Right forelimb (tissue), 1 donor: ENCODE measurements at regions not wholly inside any gene's neighbourhood (a gene's known extent, or its start where the extent isn't known, plus 50 kb on each side); places are given as distances from the start of the nearest gene placed in this dataset.
"Not testable (repeated sequence)": the region's sequence is repeated elsewhere in the genome, so short reads cannot be mapped to it uniquely, and the experiment has no call there.

Source experiments
- DNase-seq: peaks from one replicate; pipeline ENCODE4 v3.0.0-alpha.2; 2018

DNA sequence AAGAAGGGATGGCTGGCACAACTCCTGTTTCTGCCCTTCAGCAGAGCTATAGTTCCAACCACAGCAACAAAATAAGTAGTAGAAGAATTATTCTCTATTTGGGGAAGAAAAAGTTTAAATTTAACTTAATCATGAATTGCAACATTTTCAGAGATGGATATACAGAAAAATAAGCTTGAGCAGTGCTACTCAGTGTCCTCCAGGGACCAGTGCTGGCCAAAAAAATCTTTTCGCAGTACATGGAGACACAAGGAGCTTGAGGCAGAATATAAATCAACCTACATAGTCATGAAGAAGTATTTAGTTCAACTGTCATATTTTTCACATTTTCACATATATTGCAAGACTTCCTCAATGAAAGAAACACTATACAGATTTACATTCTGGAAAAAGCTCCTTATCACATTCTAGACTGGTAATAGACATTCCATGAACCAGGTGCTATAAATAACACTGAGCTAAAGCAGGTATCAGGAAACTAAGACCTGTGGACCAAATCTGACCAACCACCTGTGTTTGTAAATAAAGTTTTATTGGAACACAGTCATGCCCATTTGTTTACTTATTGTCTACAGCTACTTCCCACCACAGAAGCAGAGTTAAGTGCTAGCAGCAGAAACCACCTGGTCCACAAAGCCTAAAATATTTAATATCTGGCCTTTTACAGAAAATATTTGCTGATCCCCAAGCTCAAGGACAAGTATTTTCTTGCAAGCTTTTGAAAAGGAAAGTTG lies 101.9 kb downstream of the RGS21 start:
- no peak for DNase-seq

DNA sequence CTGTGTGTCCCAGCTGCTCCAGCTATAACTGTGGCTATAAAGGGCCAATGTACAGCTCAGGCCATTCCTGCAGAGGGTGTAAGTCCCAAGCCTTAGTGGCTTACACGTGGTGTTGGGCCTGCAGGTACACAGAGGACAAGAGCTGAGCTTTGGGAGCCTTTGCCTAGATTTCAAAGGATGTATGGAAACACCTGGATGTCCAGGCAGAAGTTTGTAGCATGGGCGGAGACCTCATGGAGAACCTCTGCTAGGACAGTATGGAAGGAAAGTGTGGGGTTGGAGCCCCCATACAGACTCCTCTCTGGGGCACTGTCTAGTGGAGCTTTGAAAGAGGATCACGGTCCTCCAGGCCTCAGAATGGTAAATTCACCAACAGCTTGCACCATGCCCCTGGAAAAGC lies 113.9 kb downstream of the RGS21 start:
- no peak for DNase-seq

DNA sequence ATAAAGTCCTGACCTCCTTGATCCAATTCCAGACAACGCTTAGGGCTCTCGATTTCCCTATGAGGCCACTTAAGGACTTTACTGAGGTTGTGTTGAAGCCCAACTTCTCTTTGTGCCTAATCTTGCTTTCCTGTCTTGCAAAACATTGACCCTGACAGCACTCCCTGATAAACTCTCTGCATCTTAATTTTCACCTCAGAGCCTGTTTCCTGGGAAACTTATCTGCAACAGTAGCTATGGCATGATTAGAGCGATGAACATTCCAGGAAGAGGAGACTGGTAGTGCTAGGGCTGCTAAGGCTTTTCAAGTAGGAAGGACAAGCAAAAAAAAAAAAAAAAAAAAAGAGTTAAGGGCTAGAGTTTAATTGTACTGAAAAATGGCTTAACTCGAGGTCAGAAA lies 118.9 kb downstream of the RGS21 start:
- DNase-seq, result no peak

DNA sequence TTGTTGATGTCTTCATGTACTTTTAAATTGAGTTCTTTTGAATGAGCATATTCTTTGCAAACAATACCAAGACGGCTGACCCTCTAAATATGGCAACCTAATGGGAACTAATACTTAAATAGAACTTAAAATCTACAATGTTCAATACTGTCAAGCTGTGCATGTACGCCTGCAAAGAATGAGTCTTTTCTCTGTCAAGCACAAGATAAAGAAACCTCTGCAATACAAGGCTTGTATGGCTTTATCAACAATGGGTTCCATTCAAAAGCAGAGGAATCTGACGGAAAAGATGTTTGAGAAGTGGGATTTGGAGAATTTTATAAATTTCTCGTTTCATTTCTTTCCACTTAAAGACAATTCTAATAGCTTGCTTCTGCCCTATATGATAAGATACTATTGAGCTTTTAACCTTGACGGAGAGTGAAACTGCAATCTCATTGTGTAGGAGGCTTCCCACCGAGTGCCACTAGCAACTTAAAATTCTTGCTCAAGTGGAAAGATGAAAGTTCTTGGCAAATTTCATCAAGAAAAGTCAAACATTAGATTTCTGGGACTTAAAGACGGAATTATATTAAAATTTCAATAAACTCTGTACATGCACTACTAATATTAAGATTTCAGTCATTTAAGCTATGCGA lies 119.8 kb downstream of the RGS21 start:
- DNase-seq, result no peak

DNA sequence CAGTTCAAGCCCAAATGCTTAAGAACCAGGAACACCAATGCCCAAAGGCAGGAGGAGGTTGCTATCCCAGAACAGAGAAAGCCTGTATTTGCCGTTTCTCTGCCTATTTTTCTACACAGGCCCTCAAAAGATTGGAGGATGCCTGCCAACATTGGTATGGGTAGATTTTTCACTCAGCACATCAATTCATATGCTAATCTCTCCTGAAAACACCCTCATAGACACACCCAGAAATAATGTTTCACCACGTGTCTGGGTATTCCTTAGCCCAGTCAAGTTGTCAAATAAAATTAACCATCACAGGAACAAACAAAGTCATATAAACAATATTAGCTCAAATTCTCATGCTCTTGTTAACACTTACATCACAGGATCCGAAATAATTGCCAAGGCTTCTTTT lies 121.9 kb downstream of the RGS21 start:
- DNase-seq, result no peak

DNA sequence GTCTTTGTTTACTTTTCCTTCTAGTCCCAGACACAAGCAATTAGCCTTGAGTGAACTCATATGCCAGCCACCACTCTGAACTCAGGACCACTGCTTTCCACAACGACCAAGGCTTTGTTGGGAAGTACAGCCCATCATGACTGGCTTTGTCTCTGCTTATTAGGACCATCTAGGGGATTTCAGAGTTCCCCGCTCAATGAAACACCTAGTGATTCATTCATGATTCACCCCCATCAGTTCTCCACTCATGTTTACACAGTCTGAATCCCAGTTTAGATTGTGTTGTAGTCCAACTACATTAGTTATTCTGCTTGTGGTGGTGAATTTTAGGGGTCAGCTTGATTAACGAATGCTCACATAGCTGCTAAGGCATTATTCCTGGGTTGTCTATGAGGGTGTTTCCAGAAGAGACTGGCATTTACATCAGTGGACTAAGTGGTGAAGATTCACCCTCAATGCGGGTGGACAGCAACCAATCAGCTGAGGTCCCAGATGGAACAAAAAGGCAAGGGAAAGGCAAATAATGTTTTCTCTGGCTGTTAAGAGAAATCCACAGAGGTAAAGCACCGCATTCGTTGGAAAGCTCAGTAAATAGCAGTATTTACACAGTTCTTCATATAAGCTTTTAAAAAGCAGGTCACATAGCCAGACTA lies 122.7 kb downstream of the RGS21 start:
- no peak for DNase-seq

DNA sequence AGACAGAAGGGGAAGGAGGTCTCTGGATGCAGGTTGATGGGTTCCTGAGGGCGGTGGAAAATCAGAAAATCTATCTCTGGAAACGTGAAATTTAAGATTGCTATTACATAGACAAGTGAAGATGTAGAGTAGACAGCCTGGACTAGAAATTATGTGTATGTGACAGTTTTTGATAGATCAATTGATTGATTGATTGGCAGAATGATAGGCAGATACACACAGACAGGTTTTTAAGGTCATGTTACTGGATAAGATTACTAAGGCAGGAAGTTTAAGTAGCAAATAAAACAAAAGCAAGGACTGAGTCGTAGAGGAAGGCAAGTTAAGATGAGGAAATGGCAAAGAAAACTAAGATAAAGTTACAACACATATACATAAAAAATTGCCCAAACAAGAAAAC lies 124.7 kb downstream of the RGS21 start:
- no peak for DNase-seq

DNA sequence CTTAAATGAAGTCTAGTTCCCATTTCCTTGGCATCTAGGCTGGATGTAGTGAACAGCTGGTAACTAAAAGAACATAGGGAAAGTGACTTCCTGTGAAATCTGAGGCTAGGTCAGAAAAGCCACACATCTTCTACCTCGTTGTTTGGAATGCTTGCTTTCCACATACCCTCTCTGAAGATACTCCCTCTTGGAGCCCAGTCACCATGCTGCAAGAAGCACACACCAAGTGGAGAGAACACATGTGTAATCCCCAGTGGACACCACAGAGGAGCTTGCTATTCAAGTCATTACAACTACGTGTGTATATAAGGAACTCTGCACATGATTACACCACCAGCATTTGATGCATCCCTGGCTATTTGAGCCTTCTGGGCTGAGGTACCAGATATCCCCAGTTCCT lies 125.9 kb downstream of the RGS21 start:
- no peak for DNase-seq

DNA sequence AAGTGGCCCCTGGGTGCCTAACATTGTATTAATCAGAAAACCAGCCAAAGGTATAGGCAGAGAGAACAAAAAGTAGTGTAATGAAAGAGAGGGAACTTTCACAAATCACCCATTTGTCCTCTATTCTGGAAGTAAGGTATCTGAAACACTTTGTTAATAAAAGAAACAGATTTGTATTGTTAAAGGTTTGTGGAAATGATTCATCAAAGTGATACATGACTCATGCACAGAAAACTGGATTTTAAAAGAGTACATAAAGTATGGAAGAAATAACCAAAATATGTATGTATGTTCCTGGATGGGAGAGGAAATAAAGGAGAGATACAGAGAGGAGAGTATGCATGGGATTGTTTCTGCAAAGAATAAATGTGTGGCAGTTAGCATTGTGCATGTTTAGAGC lies 126.8 kb downstream of the RGS21 start:
- no peak for DNase-seq

DNA sequence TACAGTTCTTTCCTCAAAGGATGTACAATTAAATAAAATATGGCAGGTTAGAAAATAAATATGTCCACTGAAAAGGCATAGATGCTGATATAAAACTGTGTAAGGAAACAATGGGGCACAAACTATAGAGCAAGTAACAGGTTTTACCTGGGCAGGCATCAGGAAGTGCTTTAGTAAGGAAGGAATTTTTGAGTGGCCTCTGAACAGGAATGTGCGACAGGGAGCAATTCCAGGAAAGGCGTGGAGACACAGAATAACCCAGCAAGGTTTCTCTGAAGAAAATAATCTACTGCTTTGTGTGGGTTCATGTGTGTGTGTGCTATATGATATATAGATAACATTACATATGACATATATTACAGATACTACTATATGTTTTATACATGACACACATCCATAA lies 128.4 kb downstream of the RGS21 start:
- DNase-seq, result no peak

DNA sequence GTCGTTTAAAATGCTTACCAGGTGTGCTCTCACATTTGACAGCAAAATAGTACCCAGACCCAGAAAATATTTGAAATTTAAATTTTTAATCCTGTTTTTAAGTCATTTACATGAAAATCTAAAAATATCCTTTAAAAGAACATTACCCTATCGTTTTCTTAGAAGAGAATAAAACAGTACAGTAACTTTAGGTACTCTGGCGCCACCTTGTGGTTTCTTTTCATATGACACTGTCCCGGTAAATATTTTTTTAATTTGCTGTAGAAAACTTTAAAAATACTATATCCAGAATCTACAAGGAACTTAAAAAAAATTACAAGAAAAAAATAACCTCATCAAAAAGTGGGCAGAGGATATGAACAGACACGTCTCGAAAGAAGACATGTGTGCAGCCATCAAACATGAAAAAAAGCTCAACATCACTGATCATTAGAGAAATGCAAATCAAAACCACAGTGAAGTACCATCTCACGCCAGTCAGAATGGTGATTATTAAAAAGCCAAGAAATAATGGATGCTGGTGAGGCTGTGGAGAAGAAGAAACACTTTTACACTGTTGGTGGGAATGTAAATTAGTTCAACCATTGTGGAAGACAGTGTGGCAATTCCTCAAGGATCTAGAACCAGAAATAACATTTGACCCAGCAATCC lies 129.2 kb downstream of the RGS21 start:
- DNase-seq, result peak; percentile 67

DNA sequence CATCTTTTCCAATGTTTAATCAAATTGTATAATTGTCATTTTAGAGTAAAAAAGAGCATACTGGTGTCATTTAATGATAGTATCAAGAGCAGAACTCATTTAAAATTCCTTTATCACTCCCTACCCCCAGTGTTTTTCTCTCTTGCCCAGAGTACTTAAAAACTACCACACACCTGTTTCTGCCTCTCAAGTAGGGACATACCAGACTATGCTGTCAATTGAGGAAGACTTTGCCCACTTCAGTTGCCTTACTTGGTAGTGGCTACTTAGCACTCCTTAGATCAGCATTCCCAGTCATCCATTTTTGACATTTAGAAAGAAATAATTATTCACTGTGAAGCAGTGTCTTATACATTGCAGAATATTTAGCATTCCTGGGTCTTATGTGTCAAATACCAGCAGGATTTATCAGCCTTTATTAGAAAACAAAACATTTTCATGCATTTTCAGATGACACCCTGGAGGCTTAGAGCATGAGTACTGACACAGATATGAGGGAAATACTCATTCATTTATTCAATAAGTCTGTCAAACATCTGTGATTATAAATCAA lies 127.5 kb upstream of the RGS1 start:
- DNase-seq, result no peak

DNA sequence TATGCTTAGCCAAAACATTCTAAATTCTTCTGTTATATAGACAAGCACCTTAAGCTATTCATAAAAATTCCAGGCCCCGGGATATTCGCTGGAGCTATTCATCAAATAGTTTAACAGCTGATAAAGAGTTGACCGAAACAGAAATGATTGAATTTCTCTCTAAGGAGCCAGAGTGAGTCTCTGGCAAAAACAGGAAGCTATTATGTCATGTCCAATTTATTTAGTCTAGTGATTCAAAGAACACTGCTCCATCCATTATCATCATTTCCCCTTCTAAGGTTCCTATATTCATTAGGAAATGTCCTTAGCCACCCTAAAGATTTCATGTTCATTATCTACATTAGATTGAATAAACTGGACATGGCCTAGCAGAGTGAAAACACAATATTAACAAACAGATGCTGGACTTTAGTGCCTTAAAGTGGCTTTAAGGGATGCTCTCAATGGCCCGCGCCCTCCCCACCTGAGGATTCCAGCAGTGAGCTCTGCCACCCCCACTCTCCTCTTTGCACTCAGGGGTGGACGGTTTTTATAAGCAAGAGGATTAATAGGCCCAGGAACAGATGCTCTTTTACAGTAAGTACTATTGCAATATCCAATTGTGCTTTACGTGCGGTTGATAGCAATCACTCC lies 122.1 kb upstream of the RGS1 start:
- no peak for DNase-seq

DNA sequence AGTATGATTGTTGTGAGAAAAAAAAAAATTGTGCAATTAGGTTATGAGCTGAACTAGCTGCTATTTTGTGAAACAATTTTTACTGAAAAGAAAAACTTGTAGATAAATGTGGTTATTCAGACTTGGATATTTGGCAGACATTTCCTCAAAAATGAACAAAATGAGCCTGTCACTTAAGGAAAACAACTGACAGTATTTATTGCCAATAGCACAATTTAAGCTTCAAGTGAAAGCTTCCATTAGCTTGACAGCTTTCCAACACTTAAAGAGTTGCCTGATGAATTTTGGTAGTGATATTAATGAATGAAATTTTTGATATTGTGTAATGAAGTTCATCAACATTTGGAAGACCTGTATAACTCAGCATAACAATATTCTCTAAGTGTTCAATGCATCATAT lies 116.1 kb upstream of the RGS1 start:
- no peak for DNase-seq

DNA sequence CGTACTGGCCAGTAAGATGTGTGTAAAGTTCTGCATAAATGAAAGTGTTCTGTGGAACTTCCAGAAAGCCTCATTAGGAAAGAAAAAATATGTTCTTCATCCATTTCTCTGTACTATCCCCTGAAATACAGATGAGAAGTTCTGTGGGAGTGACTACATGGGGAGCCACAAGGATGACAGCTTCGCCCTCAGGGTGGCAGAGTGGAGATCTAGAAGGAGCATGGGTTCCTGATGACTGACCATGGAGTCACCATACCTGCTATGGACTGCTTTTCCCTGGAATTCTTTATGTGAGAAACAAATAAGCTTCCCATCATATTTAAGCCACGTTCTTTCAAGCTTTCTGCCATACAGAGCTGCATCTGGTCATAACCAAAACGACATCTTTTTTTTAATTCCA lies 113.9 kb upstream of the RGS1 start:
- no peak for DNase-seq

DNA sequence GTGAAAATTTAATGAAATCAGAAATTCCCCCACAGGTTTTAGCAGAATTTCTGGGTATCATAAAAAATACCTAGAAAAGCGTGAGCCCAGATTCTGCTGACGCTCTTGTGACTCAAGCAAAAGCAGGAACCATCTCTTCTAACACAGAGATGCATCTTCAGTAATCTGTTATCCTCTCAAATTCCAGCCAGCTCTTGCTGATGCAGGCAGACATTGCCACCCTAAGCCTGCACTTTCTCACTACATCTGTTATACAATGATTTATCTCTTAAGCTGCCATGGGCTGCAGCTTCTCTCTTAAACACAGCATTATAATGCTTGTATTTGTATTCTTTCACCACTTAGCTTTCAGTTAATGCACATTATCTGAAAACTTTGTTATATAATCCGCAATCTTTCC lies 113.0 kb upstream of the RGS1 start:
- no peak for DNase-seq

DNA sequence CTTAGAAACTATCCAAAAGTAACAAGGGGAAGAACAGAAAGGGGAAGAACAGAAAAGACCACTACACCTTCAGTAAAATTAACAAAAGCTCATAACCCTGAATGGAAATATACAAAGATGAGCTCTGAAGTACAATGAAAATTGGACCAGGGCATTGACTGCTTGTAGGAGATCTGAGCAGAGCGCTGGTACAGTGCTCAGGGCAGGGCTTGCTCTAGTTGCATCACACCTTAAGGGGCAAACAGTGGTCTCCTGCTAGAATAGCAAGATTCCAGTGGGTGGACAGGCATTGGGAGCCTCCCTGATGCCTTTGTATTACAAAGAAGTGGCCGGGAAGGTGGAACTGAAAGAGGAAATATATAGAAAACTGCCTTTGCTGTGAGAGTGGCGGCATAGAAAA lies 111.9 kb upstream of the RGS1 start:
- DNase-seq, result no peak

DNA sequence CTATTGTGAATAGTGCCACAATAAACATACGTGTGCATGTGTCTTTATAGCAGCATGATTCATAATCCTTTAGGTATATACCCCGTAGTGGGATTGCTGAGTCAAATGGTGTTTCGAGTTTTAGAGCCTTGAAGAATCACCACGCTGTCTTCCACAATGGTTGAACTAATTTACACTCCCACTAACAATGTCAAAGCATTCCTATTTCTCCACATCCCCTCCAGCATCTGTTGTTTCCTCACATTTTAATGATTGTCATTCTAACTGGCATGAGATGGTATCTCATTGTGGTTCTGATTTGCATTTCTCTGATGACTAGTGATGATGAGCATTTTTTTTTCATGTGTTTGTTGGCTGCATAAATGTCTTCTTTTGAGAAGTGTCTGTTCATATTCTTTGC lies 110.4 kb upstream of the RGS1 start:
- DNase-seq, result not testable (repeated sequence)

DNA sequence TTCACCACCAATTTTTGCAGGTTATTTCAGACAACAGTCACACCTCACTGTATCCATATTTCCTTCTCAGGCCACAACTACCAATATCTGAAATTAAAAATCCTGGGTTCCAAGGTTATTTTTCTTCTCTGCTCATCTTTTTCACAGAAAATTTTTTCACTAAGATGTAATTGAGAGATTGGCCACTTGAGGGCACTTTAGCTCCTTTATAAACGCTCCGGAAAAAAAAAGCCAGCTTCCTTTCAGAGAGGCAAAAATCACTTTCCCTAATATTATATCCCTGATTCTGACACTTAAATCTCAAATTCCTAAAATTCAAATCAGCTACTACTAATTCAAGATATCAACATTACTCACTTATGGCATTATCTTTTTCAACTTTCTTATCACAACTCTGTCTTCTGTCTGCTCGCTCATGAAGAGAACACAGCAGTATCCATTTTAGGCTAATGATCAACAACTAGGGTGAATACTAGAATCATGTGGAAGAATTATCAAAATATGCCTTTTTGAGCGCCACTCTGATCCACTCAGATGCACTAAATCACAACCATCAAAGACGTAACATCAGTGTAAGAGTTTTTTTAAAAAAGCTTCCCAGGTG lies 101.4 kb upstream of the RGS1 start:
- no peak for DNase-seq

DNA sequence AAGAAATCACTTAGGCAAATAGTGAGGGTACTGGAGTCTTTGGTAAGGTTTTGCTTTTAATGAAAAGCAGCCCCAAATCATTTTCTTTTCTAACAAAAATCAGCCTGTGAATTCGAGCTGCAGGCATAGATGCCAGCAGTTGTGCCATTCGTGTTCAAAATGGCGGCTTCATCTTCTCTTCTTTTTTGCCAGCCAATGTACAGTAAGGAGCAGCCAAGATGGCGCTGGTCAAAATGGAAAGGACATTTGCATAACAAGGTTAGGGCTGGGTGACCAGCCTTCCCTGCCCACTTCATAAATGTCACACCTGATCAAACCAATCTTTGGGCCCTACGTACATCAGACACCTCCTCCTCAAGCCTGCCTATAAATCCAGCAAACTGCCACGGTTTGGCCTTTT lies 100.2 kb upstream of the RGS1 start:
- DNase-seq, result no peak

DNA sequence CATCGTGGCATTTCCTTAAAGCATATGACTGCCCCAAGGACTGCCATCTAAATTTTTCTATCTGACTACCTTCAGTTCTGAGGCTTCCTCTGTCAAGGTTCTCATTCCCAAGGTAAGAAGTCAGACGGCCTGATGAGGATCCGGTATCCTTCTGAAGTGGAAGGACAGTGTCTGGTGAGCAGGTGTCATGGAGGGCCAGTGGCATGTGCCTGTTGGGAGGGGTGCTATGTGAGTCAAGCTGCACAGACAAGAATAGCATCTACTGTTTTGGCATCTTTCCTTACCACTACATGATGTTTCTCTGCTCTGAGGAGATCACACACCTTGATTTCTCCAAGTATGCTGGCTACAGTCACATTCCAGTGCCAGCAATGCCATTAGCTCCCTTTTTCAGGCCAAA lies 99.6 kb upstream of the RGS1 start:
- no peak for DNase-seq

DNA sequence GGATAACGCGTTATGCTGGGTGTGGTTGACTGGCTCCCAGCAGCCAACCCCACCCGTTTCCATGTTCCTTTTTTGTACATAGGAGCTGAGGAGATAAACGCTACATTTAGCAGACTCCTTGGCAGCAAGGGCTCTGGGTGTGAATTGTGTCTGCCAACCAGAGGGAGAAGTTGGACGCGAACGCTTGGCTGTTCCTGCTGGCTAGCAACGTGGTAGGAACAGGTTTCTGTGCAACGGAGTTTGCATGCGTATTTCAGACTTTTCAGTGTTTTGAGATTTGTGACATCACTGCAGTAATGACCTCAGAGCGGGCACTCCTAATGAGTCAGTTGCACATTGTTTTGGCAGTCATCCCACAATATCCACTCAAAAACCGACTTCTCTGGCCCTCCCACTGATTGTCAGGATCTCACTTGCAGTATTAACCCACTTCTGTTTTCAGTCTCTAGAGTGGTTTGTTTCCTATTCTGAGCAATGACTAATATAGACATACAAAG lies 98.7 kb upstream of the RGS1 start:
- no peak for DNase-seq

DNA sequence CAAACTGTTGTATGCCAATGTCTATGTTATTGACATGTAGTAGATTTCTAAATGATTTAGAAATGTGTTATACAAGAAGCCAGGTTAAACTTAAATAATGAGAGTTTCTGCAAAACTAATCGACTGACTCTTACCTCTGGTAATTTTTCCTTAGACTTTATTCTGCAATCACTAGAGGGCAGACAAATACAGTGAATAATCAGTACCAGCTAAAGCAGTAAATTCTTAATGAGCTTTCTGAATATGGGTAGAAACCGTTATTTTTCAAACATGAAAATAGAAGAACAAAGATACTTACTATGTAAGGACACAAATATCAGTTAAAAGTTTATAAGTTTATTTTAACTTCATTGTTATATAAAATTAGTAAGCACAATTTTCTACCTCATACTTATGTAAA lies 97.9 kb upstream of the RGS1 start:
- DNase-seq, result no peak
